T47D (cell line): ENCODE measurements at regions not wholly inside any gene's neighbourhood (a gene's known extent, or its start where the extent isn't known, plus 50 kb on each side); places are given as distances from the start of the nearest gene placed in this dataset.

Experiments
- DNase-seq, 2 experiments: peaks; one replicate each; pipeline versions ENCODE4 v3.0.0 to v3.0.0-alpha.2; 2011 to 2012; ENCODE audit warnings: low read depth in 1 of 2, low spot score in 1 of 2
- JUND ChIP-seq: IDR thresholded peaks from 2 replicates; pipeline ENCODE4 v1.6.1; 2012; ENCODE audit warnings: low read depth
- in situ Hi-C: cut with HindIII; loops from 2 replicates; pipeline ENCODE4 v1.10.0; 2016; ENCODE audit warnings: low sequenced_read_pairs, low pct_unique_long_range_greater_than_20kb

DNA sequence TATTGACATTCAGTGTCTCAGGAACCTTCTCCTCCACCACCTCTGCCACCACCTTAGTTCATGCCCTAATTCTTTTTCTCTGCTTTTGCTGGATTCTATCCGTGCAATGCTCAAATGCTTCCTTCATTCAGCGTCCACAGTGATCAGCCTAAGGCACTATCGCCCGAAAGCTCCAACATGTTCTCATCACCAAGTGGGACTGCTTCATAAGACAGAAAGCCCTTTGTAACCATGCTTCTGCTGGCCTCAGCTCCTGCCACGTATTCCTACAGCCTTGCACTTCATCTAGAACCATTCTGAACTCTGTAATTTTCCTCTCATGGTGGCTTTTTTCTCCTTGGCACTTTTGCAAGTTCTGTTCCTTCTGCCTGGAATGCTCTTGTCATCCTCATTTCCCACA is 222.9 kb downstream of the HNMT start:
- no peak for DNase-seq
- no peak for TF ChIP-seq JUND
- in situ Hi-C loops: no loop called here

DNA sequence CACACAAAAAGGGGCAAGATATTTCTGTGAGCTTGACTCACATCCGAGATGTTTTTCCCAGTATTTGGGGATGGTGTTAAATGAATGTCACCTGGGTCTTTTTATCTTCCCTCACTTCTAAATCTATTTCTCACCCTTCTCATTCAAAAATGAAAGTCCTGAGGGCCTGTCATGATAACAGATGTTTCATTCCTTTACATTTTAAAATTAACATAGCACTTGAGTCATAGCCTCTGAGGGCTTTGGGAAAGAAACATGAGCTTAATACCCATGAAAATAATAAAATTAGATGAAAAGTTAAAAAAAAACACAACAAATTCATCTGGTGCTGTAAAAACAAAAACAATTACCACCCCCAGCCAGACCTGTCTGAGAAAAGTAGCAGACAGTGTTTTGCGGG is 226.7 kb downstream of the HNMT start:
- TF ChIP-seq JUND: no peak
- no peak for DNase-seq
- in situ Hi-C loops: no loop called here

DNA sequence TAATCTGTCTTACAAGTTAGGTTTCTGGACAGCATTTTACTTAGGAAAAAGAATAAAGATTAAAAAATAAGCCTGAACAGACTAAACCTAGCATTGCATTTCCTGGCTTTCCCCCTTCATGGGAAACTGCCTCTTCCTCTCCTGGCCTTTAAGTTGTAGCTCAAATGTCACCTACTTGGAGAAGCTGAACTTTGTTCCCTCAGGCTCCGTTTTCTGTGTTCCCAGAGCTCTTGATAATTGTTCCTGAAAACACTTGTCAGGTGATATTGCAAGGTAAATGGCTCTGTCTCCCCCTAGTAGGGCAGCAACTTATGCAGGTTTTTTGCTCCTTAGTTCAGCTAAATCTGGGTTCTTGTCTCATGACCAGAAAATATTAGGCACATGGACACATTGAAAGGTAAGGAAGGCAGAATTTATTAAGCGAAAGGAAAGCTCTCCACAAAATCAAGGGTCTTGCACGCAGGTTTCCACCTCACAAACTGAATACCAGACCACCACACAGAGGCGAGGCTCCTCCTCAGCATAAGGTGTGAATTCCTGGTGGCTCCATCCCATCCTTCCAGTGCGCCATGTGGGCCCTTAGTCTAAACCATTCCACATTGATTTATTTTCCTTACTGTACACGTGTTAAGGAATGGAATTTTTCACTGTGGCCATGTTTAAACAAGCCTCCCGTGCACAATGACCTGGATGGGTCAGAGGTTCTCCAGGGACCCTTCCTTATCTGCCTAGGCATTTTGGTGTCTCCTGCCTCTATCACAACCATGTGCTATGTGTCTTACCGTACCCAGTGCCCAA is 229.3 kb downstream of the HNMT start:
- no peak for TF ChIP-seq JUND
- DNase-seq: no peak
- in situ Hi-C loops: no loop called here

DNA sequence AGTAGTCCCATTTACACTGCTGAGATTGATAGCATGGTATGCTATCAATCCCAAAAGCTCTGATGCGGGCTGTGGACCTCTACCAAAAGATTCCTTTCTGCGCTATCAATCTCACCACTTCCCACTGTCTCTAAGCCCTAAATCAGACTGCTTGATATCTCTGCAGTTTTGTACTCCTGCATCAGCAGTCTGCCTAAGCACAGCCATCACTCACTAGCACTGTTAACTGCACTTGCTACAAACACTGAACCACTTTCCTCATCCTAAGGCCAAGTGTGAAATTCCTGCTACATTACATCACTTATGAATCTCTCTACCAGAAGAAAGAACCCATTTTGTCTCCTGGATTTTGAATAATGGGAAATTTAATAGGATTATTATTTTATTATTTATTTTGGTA is 237.0 kb downstream of the HNMT start:
- TF ChIP-seq JUND: no peak
- in situ Hi-C loops: no loop called here
- DNase-seq: no peak

DNA sequence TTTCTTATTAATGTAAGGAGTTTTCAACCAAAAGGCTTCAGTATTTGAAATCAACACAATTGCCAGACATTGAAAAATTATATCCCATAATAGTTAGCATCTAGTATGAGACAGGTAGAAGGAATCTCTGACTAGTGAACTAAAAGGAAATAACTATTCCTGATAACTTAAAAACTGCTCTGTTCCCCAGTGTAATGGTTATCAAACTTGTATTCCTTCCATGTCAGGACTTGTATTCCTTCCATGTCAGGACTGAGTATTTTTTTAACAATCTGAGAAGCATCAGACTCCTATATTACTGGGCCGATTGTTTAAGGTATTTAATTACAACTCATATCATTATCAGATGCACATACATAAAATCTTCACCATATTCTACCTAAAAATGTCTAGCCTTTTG is 238.5 kb downstream of the HNMT start:
- in situ Hi-C loops: no loop called here
- TF ChIP-seq JUND: no peak
- DNase-seq: no peak

DNA sequence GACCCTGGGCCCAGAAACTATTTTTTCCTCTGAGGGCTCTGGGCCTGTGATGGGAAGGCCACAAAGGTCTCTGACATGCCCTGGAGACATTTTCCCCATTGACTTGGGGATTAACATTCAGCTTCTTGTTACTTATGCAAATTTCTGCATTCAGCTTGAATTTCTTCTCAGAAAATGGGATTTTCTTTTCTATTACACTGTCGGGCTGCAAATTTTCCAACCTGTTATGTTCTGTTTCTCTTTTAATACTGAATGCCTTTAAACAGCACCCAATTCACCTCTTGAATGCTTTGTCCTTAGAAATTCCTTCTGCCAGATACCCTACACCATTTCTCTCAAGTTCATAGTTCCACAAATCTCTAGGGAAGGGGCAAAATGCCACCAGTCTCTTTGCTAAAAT is 241.0 kb downstream of the HNMT start:
- no peak for TF ChIP-seq JUND
- in situ Hi-C loops: no loop called here
- DNase-seq: no peak

DNA sequence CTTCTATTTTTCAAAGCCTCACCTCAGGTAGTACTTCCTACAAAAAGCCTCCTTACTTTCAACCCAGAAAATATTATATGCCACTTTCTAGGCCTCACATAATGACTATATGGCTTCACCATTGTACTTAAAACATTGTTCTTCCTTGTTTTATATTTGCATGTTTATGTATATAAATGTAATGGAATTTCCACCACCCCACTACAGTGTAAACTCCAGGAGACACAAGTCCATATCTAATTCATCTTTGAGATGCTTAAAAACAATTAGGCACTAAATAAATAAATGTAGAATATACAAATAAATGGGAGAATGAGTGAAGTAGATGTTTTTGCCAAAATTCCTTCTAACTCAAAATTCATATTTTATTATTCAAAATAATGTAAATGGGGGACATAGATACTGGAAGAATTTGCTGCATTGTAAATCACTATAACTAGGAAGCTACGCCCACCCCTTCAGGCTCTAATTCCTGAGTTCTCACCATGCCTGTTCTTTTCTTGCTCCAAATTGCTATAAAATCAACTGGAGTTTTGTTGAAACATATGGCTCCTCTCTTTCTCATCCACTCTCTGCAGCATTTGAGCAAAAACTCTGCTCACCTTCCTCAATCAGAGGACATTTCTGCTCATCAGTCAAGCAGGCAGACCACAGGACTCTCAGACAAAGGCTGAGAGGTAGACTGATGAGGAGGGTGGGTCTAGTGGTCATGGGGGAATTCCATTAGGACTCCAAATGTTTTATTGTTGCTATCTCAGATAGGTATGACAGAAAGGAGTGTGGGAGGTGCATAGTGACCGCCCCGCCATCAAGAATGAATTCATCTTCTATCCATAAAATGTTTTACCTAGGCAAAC is 243.0 kb downstream of the HNMT start:
- in situ Hi-C loops: no loop called here
- TF ChIP-seq JUND: no peak
- DNase-seq: no peak

DNA sequence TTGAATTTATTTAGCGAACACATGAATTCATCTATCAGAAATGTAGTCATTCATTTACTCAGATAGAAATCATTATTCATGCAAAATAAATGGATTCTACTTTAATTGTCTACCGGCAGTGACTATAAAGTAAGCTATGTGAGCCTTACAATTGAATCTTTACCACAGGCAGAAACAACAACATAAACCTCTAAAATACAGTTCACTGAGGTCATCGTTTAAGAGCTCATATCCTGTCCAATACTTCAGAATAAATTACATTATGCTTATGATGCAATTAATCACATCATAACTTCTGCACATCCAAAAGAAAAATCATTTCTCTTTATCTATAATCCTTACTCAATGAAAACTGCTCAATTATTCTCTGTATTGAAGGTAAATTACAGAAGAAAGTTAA is 244.7 kb downstream of the HNMT start:
- in situ Hi-C loops: no loop called here
- DNase-seq: no peak
- no peak for TF ChIP-seq JUND

DNA sequence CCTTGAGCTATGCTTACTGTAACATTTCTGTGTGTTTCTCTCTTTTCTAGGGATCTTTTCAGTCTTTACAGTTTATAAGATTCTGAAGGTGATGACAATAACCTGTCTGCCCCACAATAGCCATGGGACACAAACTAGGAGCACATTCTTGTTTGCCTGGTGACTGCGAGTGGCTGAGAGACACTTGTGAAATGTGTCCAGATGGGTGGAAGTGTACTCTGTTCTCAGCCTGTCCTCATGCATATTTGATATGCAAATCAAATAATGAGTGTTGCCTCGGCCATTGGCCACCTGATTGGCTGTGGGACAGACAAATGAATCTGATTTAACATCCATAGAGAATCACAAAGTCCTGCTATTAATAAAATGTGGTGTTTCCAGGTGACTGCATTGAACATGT is 246.2 kb downstream of the HNMT start:
- in situ Hi-C loops: no loop called here
- no peak for TF ChIP-seq JUND
- DNase-seq: no peak

DNA sequence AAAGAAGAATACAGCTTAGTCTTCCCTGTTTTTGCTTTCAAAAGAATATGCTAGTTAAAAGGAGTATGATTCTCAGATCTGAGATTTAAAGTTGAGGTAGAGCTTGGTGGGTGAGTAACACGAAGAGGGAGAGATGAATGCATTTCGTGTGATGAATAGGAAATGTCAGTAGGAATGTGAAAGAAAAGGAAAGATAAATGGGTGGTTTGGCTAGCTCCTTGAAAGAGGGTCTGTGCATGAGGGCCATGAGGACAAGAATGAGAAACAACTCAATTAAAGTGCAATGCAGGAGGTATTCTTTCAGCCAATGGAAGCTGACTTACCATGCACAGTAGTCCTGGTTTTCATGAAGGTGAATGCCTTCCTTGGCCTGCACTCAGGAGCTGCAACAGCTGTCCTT is 248.2 kb downstream of the HNMT start:
- DNase-seq: no peak
- in situ Hi-C loops: no loop called here
- no peak for TF ChIP-seq JUND

DNA sequence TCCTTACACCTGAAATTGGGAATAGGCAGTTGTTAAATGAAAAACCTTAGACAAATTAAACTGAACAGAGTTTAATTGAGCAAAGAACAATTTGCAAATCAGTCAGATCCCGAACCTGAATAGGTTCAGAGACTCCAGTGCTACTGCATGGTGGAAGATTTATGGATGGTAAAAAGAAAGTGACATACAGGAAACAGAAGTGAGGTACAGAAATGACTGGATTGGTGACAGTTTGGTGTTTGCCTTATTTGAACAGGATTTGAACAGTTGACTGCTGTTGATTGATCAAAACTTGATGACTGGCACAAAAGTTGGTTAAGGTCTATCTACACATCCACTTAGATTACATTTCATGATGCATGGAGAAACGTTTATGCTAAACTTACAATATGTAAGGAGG is 248.8 kb downstream of the HNMT start:
- in situ Hi-C loops: no loop called here
- DNase-seq: no peak
- TF ChIP-seq JUND: no peak

DNA sequence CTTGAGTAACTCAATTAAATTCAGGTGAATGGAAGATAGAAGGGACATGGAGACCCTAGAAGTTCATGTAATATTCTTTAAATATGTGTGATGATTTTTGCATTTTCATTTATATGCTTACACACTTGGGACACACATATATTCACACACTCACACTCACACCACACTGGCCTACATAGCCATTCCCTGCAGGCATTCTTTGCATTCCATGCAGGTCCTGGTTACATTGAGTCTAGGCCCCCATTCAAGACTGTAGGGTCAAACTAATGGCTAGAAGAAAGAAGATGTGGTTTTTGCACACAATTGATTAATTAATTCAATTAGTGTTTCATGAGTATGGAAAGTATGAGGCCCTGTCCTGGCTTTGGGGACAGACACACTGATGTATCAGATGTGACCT is 249.4 kb downstream of the HNMT start:
- no peak for TF ChIP-seq JUND
- DNase-seq: no peak
- in situ Hi-C loops: no loop called here

DNA sequence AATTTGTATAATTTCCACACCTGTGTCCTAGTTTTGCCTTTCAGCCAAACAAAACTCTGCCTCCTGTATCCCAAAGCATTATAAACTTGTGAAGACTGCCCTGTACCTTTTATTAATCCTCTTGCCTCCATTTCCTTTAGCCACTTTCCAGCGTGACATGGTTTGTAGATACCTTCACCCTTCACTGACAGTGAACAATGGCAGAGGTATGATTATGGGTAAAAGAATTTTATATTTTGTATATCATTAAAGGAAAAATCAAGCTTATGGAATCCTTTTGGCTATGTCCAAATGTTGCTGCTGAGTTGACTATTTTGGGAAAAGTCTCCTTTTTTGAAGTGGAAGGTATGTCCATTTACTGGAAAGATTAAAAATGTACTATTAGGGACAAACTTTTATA is 251.7 kb downstream of the HNMT start:
- in situ Hi-C loops: no loop called here
- no peak for DNase-seq
- no peak for TF ChIP-seq JUND
